RWPE2 (cell line): ENCODE measurements at regions not wholly inside any gene's neighbourhood (a gene's known extent, or its start where the extent isn't known, plus 50 kb on each side); places are given as distances from the start of the nearest gene placed in this dataset.

Source experiments
- ATAC-seq: fragments of 200-7000 bp; cut with Tn5 transposase; 3 replicates; pipeline ENCODE4 v1.9.1; 2021; ENCODE audit warnings: low read depth
- DNase-seq: peaks from one replicate; pipeline ENCODE4 v3.0.0-alpha.2; 2020; ENCODE audit warnings: low spot score
- H3K27ac ChIP-seq: fragments of 450-650 bp; 2 replicates; pipeline ENCODE4 v1.5.1; 2017; ENCODE audit warnings: mild to moderate bottlenecking; ENCODE audit not compliant: poor library complexity, severe bottlenecking
- H3K27me3 ChIP-seq: fragments of 250-450 bp; sonication (Bioruptor Pico); 2 replicates; pipeline ENCODE4 v1.5.1; 2021; ENCODE audit warnings: mild to moderate bottlenecking, moderate library complexity; ENCODE audit not compliant: insufficient read depth, poor library complexity, severe bottlenecking
- H3K36me3 ChIP-seq: fragments of 250-450 bp; sonication (Bioruptor Pico); 2 replicates; pipeline ENCODE4 v1.5.1; 2020; ENCODE audit warnings: low read depth, mild to moderate bottlenecking, moderate library complexity
- H3K4me1 ChIP-seq: fragments of 250-450 bp; sonication (Bioruptor Pico); 2 replicates; pipeline ENCODE4 v1.5.1; 2021; ENCODE audit warnings: mild to moderate bottlenecking, moderate library complexity; ENCODE audit not compliant: insufficient read depth, poor library complexity, severe bottlenecking
- H3K4me3 ChIP-seq: fragments of 250-450 bp; sonication (Bioruptor Pico); 2 replicates; pipeline ENCODE4 v1.5.1; 2021; ENCODE audit warnings: mild to moderate bottlenecking, moderate library complexity; ENCODE audit not compliant: severe bottlenecking
- H3K9me3 ChIP-seq: fragments of 250-450 bp; sonication (Bioruptor Pico); 2 replicates; pipeline ENCODE4 v1.5.1; 2021; ENCODE audit warnings: mild to moderate bottlenecking, moderate library complexity; ENCODE audit not compliant: severe bottlenecking
- TF ChIP-seq, protein P1 (sequence below): fragments of 450-650 bp; IDR thresholded peaks from one replicate; pipeline ENCODE4 v1.5.1; 2017; ENCODE audit warnings: mild to moderate bottlenecking, moderate library complexity; ENCODE audit not compliant: poor library complexity, severe bottlenecking

DNA sequence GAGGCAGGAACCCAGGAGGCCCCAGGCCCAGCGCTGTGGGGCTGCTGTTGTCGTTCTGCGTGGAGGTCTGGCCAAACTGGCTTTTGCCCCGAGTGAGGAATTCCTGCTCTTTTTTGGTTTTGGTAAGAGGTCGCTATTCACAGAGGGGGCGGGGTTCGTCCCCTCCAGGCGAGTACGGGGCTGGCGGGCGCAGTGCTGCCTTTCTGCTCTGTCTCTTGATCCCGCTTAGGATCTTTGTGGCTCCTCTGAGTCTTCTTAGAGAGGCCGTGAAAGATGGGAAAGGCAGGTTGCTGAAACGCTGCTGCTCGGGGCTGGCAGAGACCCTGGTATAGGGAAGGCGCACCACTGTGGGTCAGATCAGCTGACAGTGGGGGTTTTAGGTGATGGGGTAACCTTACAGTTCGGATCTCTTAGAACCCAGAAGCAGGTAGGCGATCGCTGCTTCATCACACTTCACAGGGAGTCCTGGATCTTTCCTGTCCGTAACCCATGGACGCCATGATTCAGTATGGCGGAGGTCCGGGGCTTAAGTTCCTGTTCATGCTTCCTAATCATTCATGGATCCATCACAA, 136.7 kb downstream of the KIF20B start:
- no peak for ATAC-seq
- DNase-seq = no peak
- no peak overlapping the region for H3K4me3 ChIP-seq

DNA sequence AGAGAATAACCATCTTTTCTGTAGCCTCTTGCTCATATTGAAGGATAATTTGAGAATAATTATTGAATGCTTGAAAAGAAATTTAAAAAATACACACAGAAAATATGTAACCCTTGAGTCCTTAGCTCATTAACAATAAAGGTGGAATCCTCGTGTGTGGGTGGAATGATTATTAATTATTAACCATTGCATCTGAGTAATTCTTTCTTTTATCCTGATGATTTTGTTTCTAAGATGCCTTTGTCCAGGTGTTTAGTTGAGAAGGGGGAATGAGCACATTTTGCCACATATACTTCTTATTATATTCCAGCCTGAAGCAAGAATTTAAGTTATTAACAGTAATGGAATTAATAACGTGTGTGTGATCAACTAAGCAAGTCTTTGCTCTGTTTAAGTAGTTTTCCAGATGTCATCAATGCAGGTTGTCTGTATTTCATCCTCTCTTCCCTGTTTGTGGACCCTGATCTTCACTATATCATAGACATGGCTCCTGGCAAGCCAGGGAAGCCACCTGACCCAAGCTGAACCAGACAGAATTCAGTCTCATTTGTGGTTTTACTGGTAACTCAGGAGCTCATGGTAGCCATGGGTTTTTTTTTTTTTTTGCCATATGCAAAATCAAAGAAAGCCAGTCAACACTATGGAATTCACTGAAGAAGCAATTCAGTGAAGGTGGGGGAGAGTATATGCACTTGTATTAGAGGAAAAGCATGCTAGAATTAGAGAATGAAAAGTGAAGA, 144.3 kb downstream of the KIF20B start:
- Histone ChIP-seq H3K4me1 (peaks cover 4% of the 10 kb centered on the region), H3K36me3 (no peaks in the 10 kb centered on the region), H3K27ac (no peak overlapping the region), H3K27me3 (no peaks in the 10 kb centered on the region), H3K9me3 (no peaks in the 10 kb centered on the region), H3K4me3 (no peak overlapping the region)
- TF ChIP-seq, protein P1, sequence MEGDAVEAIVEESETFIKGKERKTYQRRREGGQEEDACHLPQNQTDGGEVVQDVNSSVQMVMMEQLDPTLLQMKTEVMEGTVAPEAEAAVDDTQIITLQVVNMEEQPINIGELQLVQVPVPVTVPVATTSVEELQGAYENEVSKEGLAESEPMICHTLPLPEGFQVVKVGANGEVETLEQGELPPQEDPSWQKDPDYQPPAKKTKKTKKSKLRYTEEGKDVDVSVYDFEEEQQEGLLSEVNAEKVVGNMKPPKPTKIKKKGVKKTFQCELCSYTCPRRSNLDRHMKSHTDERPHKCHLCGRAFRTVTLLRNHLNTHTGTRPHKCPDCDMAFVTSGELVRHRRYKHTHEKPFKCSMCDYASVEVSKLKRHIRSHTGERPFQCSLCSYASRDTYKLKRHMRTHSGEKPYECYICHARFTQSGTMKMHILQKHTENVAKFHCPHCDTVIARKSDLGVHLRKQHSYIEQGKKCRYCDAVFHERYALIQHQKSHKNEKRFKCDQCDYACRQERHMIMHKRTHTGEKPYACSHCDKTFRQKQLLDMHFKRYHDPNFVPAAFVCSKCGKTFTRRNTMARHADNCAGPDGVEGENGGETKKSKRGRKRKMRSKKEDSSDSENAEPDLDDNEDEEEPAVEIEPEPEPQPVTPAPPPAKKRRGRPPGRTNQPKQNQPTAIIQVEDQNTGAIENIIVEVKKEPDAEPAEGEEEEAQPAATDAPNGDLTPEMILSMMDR = no peak
- ATAC-seq (peak; percentile 58), DNase-seq (no peak)

More for the DNA sequence above, 136.7 kb downstream of the KIF20B start:
- no peaks in the 10 kb centered on the region for H3K4me1 ChIP-seq
- TF ChIP-seq, protein P1 = no peak
- no peaks in the 10 kb centered on the region for H3K9me3 ChIP-seq
- no peak overlapping the region for H3K27ac ChIP-seq
- no peaks in the 10 kb centered on the region for H3K36me3 ChIP-seq
- H3K27me3 ChIP-seq = no peaks in the 10 kb centered on the region

DNA sequence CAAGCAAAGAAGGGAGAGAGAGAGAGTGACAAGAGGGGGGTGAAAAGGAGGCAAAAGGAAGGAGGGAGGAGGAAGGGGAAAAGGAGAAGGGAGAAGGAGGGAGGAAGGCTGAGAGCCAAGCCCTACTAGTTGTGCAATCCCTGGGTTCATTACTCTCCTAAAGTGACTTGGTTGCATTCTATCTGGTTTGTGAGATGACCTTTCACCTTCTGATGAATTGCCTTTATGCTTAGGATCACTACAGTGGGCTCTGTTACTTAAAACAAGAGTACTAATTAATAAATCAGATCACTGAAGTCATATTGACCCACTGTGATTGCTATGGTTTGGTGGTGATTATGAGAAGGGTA, 144.9 kb downstream of the KIF20B start:
- Histone ChIP-seq H3K36me3 (no peaks in the 10 kb centered on the region), H3K4me3 (no peak overlapping the region), H3K9me3 (no peaks in the 10 kb centered on the region), H3K27me3 (no peaks in the 10 kb centered on the region), H3K4me1 (peaks cover 4% of the 10 kb centered on the region), H3K27ac (no peak overlapping the region)
- TF ChIP-seq, protein P1 = no peak
- DNase-seq (no peak), ATAC-seq (no peak)

DNA sequence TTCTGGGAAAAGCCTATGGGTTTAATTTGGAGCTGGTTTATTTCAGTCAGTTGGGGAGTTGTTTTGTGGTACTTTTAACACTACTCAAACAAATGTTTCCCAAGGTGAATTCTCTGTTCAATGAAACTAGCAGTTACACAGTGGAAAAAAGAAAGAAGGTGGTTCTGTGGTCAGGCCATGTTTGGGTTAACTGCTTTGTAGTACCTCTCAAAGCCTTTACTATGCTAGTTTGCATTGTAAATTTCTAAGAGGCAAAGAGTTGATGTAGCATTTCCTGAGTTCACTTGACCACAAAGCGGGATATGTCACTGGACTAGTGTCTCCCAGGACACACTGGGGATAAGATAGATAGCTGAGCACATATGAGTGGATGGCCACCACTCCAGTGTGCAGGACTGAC, 145.4 kb downstream of the KIF20B start:
- no peak for DNase-seq
- Histone ChIP-seq H3K27ac (no peak overlapping the region), H3K36me3 (no peaks in the 10 kb centered on the region), H3K27me3 (no peaks in the 10 kb centered on the region), H3K9me3 (no peaks in the 10 kb centered on the region), H3K4me3 (no peak overlapping the region), H3K4me1 (peaks cover 4% of the 10 kb centered on the region)
- TF ChIP-seq, protein P1 = no peak
- ATAC-seq = no peak

DNA sequence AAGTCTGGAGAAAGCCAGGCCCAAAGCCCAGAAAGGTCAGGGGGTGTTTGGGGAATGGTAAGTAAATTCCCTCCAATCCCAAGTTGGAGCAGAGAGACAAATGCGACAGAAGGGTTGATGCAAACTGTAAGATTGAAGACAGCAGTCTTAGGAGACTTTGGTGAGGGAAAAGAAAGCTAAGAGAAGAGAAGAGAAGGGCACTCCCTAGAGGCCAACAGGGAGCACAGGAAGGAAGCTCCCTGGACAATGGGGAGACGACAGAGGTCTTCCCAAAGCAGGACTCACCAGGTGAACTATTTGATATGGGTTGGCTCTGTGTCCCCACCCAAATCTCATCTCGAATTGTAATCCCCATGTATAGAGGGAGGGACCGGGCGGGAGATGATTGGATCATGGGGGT, 151.5 kb downstream of the KIF20B start:
- Histone ChIP-seq H3K27me3 (no peaks in the 10 kb centered on the region), H3K9me3 (no peaks in the 10 kb centered on the region), H3K36me3 (no peaks in the 10 kb centered on the region), H3K4me1 (no peaks in the 10 kb centered on the region), H3K4me3 (no peak overlapping the region), H3K27ac (no peak overlapping the region)
- TF ChIP-seq, protein P1 = no peak
- no peak for ATAC-seq
- DNase-seq = no peak
